OCI-LY1 (cell line): ENCODE measurements at regions not wholly inside any gene's neighbourhood (a gene's known extent, or its start where the extent isn't known, plus 50 kb on each side); places are given as distances from the start of the nearest gene placed in this dataset.

Source experiments
- EZH2 ChIP-seq: fragments of 200-600 bp; sonication (generic), shearing (Covaris generic); IDR thresholded peaks from 2 replicates; pipeline ENCODE4 v1.8.0; 2017; ENCODE audit warnings: borderline replicate concordance, mixed run types, mild to moderate bottlenecking, antibody characterized with exemption, low read length, moderate library complexity, mixed read lengths
- TF ChIP-seq, protein P1 (sequence below): fragments of 200-600 bp; sonication (generic), shearing (Covaris generic); IDR thresholded peaks from 2 replicates; pipeline ENCODE4 v1.5.1; 2017; ENCODE audit warnings: mild to moderate bottlenecking, antibody characterized with exemption, low read length, moderate library complexity, mixed read lengths

DNA sequence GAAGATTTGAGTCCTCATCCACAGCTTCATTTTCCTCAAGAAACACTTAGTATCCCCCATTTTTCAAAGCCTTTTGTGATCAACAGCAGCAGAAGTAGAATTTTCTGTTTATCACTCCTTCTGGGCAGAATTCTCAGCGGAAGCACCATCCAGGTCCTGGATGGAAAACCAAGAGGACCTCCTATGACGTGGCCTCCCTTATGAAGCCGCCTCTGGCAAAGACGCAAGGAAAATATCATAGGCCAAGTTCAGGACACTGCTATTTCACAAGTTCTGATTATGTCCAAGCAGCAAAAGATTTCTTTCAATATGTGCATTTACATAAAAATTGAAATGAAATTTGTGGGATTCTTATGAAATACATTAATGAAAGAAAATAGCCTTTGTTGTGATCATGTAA, 315.0 kb downstream of the SEC23A start:
- TF ChIP-seq, protein P1, sequence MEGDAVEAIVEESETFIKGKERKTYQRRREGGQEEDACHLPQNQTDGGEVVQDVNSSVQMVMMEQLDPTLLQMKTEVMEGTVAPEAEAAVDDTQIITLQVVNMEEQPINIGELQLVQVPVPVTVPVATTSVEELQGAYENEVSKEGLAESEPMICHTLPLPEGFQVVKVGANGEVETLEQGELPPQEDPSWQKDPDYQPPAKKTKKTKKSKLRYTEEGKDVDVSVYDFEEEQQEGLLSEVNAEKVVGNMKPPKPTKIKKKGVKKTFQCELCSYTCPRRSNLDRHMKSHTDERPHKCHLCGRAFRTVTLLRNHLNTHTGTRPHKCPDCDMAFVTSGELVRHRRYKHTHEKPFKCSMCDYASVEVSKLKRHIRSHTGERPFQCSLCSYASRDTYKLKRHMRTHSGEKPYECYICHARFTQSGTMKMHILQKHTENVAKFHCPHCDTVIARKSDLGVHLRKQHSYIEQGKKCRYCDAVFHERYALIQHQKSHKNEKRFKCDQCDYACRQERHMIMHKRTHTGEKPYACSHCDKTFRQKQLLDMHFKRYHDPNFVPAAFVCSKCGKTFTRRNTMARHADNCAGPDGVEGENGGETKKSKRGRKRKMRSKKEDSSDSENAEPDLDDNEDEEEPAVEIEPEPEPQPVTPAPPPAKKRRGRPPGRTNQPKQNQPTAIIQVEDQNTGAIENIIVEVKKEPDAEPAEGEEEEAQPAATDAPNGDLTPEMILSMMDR: no peak
- no peak for TF ChIP-seq EZH2
